Nephron progenitor cell (in vitro differentiated cells): ENCODE measurements at regions not wholly inside any gene's neighbourhood (a gene's known extent, or its start where the extent isn't known, plus 50 kb on each side); places are given as distances from the start of the nearest gene placed in this dataset.

Source experiments
- DNase-seq: peaks from one replicate; pipeline ENCODE4 v3.0.0; 2021
- H3K27ac Mint-ChIP-seq: 2 replicates; pipeline ENCODE4 v1.8.0; 2021; ENCODE audit warnings: mild to moderate bottlenecking, moderate library complexity, mixed read lengths
- H3K27me3 Mint-ChIP-seq: 2 replicates; pipeline ENCODE4 v1.8.0; 2021; ENCODE audit warnings: mild to moderate bottlenecking, low read depth, mixed read lengths; ENCODE audit not compliant: poor library complexity
- H3K36me3 Mint-ChIP-seq: 2 replicates; pipeline ENCODE4 v1.8.0; 2021; ENCODE audit warnings: low read depth, mixed read lengths
- H3K4me1 Mint-ChIP-seq: 2 replicates; pipeline ENCODE4 v1.8.0; 2021; ENCODE audit warnings: mixed read lengths
- H3K4me3 Mint-ChIP-seq: 2 replicates; pipeline ENCODE4 v1.8.0; 2021; ENCODE audit warnings: mild to moderate bottlenecking, moderate library complexity, mixed read lengths
- H3K9me3 Mint-ChIP-seq: 2 replicates; pipeline ENCODE4 v1.8.0; 2021; ENCODE audit warnings: mild to moderate bottlenecking, moderate library complexity, mixed read lengths
- TF ChIP-seq, protein P1 (sequence below): fragments of 200-600 bp; sonication (generic); IDR thresholded peaks from 2 replicates; pipeline ENCODE4 v1.5.0; 2021; ENCODE audit warnings: antibody characterized with exemption

DNA sequence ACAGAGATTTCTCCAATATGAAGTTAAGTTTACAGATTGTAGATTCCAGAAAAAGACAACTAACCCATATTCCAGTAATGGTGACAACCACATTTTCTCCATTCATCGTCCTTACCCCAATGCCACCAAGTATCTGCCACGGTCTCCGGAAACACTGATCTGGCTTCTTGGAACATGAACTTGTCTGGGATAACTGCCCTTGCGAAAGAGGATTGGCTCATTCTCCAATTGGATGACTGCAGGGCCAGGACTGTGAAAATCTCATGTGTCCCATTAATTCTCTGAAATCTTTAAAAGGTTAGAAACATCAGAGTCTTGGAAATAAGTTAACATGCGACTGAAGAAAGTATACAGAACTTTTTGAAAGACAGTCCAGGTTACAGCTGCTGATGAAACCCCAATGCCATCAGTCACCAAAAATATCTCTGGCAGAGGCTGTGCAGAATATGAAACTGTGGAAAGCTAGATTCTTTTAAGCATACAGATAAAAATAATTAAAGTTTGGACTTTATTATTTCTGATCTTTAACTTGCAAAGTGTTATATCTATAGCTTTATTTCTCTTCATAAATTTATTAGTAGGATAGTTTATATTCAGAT, 496.9 kb downstream of the PPARGC1A start:
- H3K4me3 Mint-ChIP-seq, result no peak overlapping the region
- no peaks in the 10 kb centered on the region for H3K36me3 Mint-ChIP-seq
- H3K4me1 Mint-ChIP-seq, result no peaks in the 10 kb centered on the region
- no peak for DNase-seq
- H3K9me3 Mint-ChIP-seq, result peaks cover 28% of the 10 kb centered on the region
- no peaks in the 10 kb centered on the region for H3K27me3 Mint-ChIP-seq
- TF ChIP-seq, protein P1, sequence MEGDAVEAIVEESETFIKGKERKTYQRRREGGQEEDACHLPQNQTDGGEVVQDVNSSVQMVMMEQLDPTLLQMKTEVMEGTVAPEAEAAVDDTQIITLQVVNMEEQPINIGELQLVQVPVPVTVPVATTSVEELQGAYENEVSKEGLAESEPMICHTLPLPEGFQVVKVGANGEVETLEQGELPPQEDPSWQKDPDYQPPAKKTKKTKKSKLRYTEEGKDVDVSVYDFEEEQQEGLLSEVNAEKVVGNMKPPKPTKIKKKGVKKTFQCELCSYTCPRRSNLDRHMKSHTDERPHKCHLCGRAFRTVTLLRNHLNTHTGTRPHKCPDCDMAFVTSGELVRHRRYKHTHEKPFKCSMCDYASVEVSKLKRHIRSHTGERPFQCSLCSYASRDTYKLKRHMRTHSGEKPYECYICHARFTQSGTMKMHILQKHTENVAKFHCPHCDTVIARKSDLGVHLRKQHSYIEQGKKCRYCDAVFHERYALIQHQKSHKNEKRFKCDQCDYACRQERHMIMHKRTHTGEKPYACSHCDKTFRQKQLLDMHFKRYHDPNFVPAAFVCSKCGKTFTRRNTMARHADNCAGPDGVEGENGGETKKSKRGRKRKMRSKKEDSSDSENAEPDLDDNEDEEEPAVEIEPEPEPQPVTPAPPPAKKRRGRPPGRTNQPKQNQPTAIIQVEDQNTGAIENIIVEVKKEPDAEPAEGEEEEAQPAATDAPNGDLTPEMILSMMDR, result no peak
- H3K27ac Mint-ChIP-seq, result no peak overlapping the region

DNA sequence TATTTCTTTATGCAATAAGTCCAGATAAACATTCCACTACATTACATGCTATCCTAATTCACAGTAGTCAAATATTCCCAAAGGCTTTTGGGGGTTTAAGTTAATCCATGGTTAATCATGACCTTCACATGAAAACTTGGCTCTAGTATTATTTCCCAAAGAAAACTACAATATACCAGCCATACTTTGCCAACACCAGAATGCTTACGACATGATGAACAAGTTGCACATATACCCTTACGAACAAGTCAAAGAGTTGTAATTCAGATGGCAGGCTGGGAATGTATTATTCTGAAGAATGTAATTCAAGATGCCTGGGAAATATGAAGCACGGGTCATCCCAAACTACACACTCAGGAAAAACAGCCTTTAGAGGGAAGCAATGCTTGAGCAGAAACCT, 499.6 kb downstream of the PPARGC1A start:
- no peaks in the 10 kb centered on the region for H3K36me3 Mint-ChIP-seq
- TF ChIP-seq, protein P1, result no peak
- DNase-seq, result no peak
- no peak overlapping the region for H3K4me3 Mint-ChIP-seq
- H3K27ac Mint-ChIP-seq, result no peak overlapping the region
- no peaks in the 10 kb centered on the region for H3K4me1 Mint-ChIP-seq
- H3K27me3 Mint-ChIP-seq, result peaks cover 2% of the 10 kb centered on the region
- H3K9me3 Mint-ChIP-seq, result peaks cover 18% of the 10 kb centered on the region

DNA sequence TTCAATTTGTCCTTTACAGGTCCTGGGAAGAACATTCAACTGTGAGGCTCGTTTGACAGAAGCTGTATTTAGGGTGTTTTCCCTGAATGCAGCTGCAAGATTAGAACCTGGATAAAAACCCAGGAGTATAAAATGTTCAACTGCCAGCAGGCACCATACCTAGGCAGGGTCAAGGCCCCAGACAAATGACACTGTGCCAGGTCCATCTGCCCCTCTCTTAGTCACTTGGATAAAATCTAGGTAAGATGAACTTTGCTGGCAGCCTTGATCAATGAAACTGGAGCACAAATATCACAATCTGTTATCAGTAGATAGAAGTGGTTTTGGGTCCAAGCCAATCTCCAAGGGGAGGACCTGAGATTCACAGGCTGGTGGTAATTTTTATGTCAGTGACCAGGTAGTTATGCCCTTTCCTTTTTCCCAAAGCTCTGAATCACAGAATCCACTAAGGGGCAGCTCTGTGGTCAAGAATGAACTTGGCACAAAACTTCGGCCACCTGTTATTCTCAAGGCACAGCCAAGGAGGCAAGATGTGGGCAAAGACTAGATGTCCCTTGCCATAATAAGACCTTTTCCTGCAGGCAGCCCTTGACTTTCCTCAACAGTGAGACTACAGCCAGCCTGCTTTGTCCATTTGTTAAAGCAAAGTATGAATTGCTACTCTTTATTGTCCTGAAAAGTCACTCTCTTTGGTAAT, 501.0 kb downstream of the PPARGC1A start:
- Mint-ChIP-seq H3K4me1 (no peaks in the 10 kb centered on the region), H3K36me3 (no peaks in the 10 kb centered on the region), H3K27me3 (peaks cover 4% of the 10 kb centered on the region), H3K27ac (no peak overlapping the region), H3K4me3 (no peak overlapping the region), H3K9me3 (peaks cover 4% of the 10 kb centered on the region)
- TF ChIP-seq, protein P1, result no peak
- DNase-seq, result no peak

DNA sequence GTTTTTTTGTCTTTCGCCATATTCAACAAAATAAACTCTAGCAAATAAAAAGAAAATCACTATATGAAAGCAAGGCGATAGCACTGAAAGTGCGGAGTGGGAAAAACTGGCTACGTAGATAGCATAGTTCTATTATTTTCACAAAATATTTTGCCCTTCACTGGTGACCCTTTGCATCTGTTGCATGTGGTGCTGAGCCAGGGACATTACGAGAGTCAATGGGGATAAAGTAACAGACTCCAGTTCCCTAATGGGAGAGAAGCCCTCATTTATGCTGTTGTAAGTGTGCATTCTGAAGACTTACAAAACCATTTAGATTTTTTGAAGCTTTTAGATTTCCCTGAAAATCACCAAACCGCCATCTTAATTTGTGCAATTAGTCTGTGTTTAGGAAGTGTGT, 501.6 kb downstream of the PPARGC1A start:
- no peak for DNase-seq
- TF ChIP-seq, protein P1, result no peak
- no peaks in the 10 kb centered on the region for H3K4me1 Mint-ChIP-seq
- no peak overlapping the region for H3K4me3 Mint-ChIP-seq
- no peak overlapping the region for H3K27ac Mint-ChIP-seq
- H3K36me3 Mint-ChIP-seq, result no peaks in the 10 kb centered on the region
- H3K9me3 Mint-ChIP-seq, result peaks cover under 1% of the 10 kb centered on the region
- H3K27me3 Mint-ChIP-seq, result peaks cover 4% of the 10 kb centered on the region

DNA sequence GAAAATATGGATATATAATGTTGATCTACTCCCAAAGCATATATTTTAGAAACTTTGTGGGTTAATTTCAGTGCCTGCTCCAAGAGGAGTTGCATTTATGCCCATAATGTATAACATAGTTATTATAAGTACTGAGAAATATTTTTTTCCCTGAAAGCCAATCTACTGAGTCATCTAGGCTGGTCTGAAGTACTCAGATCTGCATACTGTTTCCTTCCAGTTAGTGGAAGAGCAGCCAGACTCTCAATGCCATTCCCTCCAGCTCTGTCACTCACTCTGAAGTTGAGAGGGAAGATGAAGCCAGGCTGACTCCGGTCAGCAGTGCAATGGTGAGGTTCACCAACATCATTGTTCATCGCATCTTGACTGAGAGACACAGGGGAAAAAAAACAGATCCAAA, 505.1 kb downstream of the PPARGC1A start:
- Mint-ChIP-seq H3K27ac (no peak overlapping the region), H3K36me3 (no peaks in the 10 kb centered on the region), H3K27me3 (peaks cover 10% of the 10 kb centered on the region), H3K4me3 (no peak overlapping the region), H3K4me1 (no peaks in the 10 kb centered on the region), H3K9me3 (no peaks in the 10 kb centered on the region)
- DNase-seq, result no peak
- TF ChIP-seq, protein P1, result no peak

DNA sequence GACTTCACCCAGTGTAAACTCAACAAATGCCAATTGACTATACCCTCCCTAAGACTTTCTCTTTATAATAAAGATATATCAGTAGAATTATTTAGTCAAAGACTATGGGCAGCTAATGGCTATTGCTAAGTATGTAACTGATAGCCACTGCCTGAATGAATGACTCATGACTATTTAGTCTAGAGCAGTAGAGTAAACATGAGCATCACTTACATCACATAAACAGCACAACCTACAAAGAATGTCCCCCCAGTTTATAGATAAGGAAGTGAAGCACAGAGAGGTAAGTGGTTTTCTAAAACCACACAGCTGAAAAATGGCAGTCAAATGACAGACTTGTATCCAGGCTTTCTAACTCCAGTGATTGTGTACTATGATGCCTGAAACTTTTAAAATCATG, 507.0 kb downstream of the PPARGC1A start:
- Mint-ChIP-seq H3K36me3 (no peaks in the 10 kb centered on the region), H3K27ac (no peak overlapping the region), H3K27me3 (peaks cover 10% of the 10 kb centered on the region), H3K4me1 (no peaks in the 10 kb centered on the region), H3K9me3 (no peaks in the 10 kb centered on the region), H3K4me3 (no peak overlapping the region)
- no peak for DNase-seq
- TF ChIP-seq, protein P1, result no peak
